A549 (cell line): ENCODE measurements at regions not wholly inside any gene's neighbourhood (a gene's known extent, or its start where the extent isn't known, plus 50 kb on each side); places are given as distances from the start of the nearest gene placed in this dataset.

Experiments used
- ATAC-seq, 2 experiments: fragments of 200-7000 bp in 1 of 2; fragments of >200 bp in 1 of 2; cut with Nextera tagmentation in 1 of 2; cut with Tn5 transposase in 1 of 2; 3 replicates each; pipeline versions ENCODE4 v1.8.0 to v1.9.1; 2018 to 2020; ENCODE audit warnings: mild to moderate bottlenecking in 1 of 2, moderate library complexity in 1 of 2
- CTCF ChIA-PET: fragments of 300-600 bp; sonication (Branson Sonifier 250); formaldehyde crosslinking; extraction: SDS; loops from one replicate; lab custom pipeline; 2021; ENCODE audit warnings: antibody characterized with exemption, inconsistent platforms; lab: Yijun Ruan, JAX
- POLR2A ChIA-PET: fragments of 350-600 bp; formaldehyde crosslinking; extraction: SDS; loops from one replicate; lab custom pipeline; 2021; ENCODE audit warnings: antibody characterized with exemption, inconsistent platforms; lab: Yijun Ruan, JAX
- DNase-seq, 2 experiments: peaks; one replicate each; pipeline versions ENCODE4 v3.0.0 to v3.0.0-alpha.2; 2011 to 2016; ENCODE audit warnings: low read depth in 1 of 2, low spot score in 1 of 2
- FAIRE-seq: peaks from 2 replicates; lab custom pipeline; 2011; peaks lifted over from hg19 to GRCh38; lab: Jason Lieb, UNC
- H3K27ac ChIP-seq, 2 experiments: fragments of >200 bp; sonication (Bioruptor Twin); formaldehyde crosslinking; 3 replicates each; pipeline ENCODE4 v1.5.1; 2016 to 2017
- H3K4me1 ChIP-seq: fragments of >200 bp; sonication (Bioruptor Twin); formaldehyde crosslinking; 3 replicates; pipeline ENCODE4 v1.6.1; 2016
- H3K4me2 ChIP-seq: fragments of >200 bp; sonication (Bioruptor Twin); formaldehyde crosslinking; 3 replicates; pipeline ENCODE4 v1.6.1; 2016
- H3K4me3 ChIP-seq: fragments of >200 bp; sonication (Bioruptor Twin); formaldehyde crosslinking; 3 replicates; pipeline ENCODE4 v1.5.1; 2016
- H3K9me3 ChIP-seq: fragments of >200 bp; sonication (Bioruptor Twin); formaldehyde crosslinking; 3 replicates; pipeline ENCODE4 v1.6.1; 2016
- ATOH8 ChIP-seq: fragments of 250-450 bp; sonication (Bioruptor Pico); IDR thresholded peaks from 2 replicates; pipeline ENCODE4 v1.5.0; 2020; ENCODE audit warnings: low read depth, mild to moderate bottlenecking, moderate library complexity
- CHD2 ChIP-seq: fragments of 150-350 bp; IDR thresholded peaks from 2 replicates; pipeline ENCODE4 v1.6.1; 2014; ENCODE audit warnings: low read length; ENCODE audit not compliant: partially characterized antibody
- EHMT2 ChIP-seq: fragments of 200-600 bp; sonication (generic); IDR thresholded peaks from 2 replicates; pipeline ENCODE4 v1.6.1; 2016; ENCODE audit warnings: antibody characterized with exemption, low read depth, mild to moderate bottlenecking, moderate library complexity
- EP300 ChIP-seq, 2 experiments: fragments of >200 bp; sonication (Bioruptor Twin); formaldehyde crosslinking; IDR thresholded peaks; 2 replicates in 1 of 2; 3 replicates in 1 of 2; pipeline ENCODE4 v1.6.1; 2016 to 2017
- GATA3 ChIP-seq: IDR thresholded peaks from 2 replicates; pipeline ENCODE4 v1.6.1; 2012; ENCODE audit warnings: borderline replicate concordance
- HOXB5 ChIP-seq: fragments of 250-450 bp; sonication (Bioruptor Pico); IDR thresholded peaks from 2 replicates; pipeline ENCODE4 v1.5.0; 2020; ENCODE audit warnings: mild to moderate bottlenecking, moderate library complexity
- KDM1A ChIP-seq: fragments of 200-600 bp; sonication (generic); IDR thresholded peaks from 2 replicates; pipeline ENCODE4 v1.6.1; 2016; ENCODE audit warnings: low read depth, mild to moderate bottlenecking
- MAX ChIP-seq: IDR thresholded peaks from 2 replicates; pipeline ENCODE4 v1.6.1; 2012
- MAZ ChIP-seq: fragments of 150-350 bp; IDR thresholded peaks from 2 replicates; pipeline ENCODE4 v1.6.1; 2014; ENCODE audit warnings: antibody characterized with exemption, low read depth, low read length, borderline replicate concordance
- NPAS2 ChIP-seq: fragments of 250-450 bp; sonication (Bioruptor Pico); IDR thresholded peaks from 2 replicates; pipeline ENCODE4 v1.8.0; 2022; ENCODE audit warnings: mild to moderate bottlenecking, moderate library complexity, borderline replicate concordance
- POLR2AphosphoS2 ChIP-seq: conservative IDR thresholded peaks from 2 replicates; pipeline ENCODE4 v1.6.1; 2012; ENCODE audit warnings: low read length, improper control_type of control experiment, inconsistent platforms
- RAD21 ChIP-seq, 2 experiments: fragments of >200 bp in 1 of 2; sonication (Bioruptor Twin) in 1 of 2; formaldehyde crosslinking in 1 of 2; IDR thresholded peaks in 1 of 2; conservative IDR thresholded peaks in 1 of 2; 2 replicates in 1 of 2; 3 replicates in 1 of 2; pipeline ENCODE4 v1.6.1; 2012 to 2018; ENCODE audit warnings: inconsistent platforms in 1 of 2
- RARB ChIP-seq: fragments of 250-450 bp; sonication (Bioruptor Pico); IDR thresholded peaks from 2 replicates; pipeline ENCODE4 v1.8.0; 2021; ENCODE audit warnings: mild to moderate bottlenecking, moderate library complexity
- REST ChIP-seq: fragments of 200-600 bp; sonication (generic); IDR thresholded peaks from 2 replicates; pipeline ENCODE4 v1.6.1; 2016; ENCODE audit warnings: antibody characterized with exemption, mild to moderate bottlenecking, moderate library complexity
- TFCP2L1 ChIP-seq: fragments of 250-450 bp; sonication (Bioruptor Pico); IDR thresholded peaks from 2 replicates; pipeline ENCODE4 v1.5.0; 2021; ENCODE audit warnings: mild to moderate bottlenecking
- WGBS: methylation state at CpG from one replicate; pipeline ENCODE4 v1.1.6; 2017; ENCODE audit errors: missing lambda C conversion rate; 5-methylcytosine and 5-hydroxymethylcytosine counted together
- TF ChIP-seq, protein P1 (sequence below): fragments of >200 bp; sonication (Bioruptor Twin); formaldehyde crosslinking; IDR thresholded peaks from 3 replicates; pipeline ENCODE4 v1.6.1; 2016
- TF ChIP-seq, protein P2 (sequence below): fragments of >200 bp; sonication (Bioruptor Twin); formaldehyde crosslinking; IDR thresholded peaks from 3 replicates; pipeline ENCODE4 v1.5.1; 2016
- TF ChIP-seq, protein P3 (sequence below): fragments of 150-350 bp; IDR thresholded peaks from 2 replicates; pipeline ENCODE4 v1.6.1; 2014; ENCODE audit warnings: low read depth, mild to moderate bottlenecking, low read length

GRCh38 chr3:38960042-38960622 lies 91.6 kb downstream of the SCN11A start:
- H3K9me3 ChIP-seq = no peaks in the 10 kb centered on the region
- FAIRE-seq (no peak), ATAC-seq (no peak), DNase-seq (no peak)
- CTCF ChIA-PET = interaction anchor here (0.6 to 1.5 kb wide), 8 partner anchors 10 to 160 kb away, joined by 3 to 8 read pairs (median 3); no protein-coding TSS in a partner anchor
- H3K4me3 ChIP-seq = no peak overlapping the region
- no peaks in the 10 kb centered on the region for H3K4me1 ChIP-seq
- no peak overlapping the region for H3K4me2 ChIP-seq
- WGBS = 58% methylated on average over 8 of the region's 8 CpGs
- POLR2A ChIA-PET = no interaction called here
- TF ChIP-seq EHMT2 (no peak), ATOH8 (CRISPR knock-in tag) (no peak), RAD21 (conservative IDR thresholded peaks at IDR 0.05 in 1 of 2, IDR thresholded peaks at IDR 0.05 in 1 of 2) (no peak), HOXB5 (CRISPR knock-in tag) (no peak)
- TF ChIP-seq, protein P1, sequence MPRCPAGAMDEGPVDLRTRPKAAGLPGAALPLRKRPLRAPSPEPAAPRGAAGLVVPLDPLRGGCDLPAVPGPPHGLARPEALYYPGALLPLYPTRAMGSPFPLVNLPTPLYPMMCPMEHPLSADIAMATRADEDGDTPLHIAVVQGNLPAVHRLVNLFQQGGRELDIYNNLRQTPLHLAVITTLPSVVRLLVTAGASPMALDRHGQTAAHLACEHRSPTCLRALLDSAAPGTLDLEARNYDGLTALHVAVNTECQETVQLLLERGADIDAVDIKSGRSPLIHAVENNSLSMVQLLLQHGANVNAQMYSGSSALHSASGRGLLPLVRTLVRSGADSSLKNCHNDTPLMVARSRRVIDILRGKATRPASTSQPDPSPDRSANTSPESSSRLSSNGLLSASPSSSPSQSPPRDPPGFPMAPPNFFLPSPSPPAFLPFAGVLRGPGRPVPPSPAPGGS = no peak
- H3K27ac ChIP-seq = no peak overlapping the region

GRCh38 chr3:38958026-38958720 lies 93.6 kb downstream of the SCN11A start:
- H3K4me3 ChIP-seq = no peak overlapping the region
- CTCF ChIA-PET = interaction anchor here (1.2 kb wide), 1 partner anchor 72 kb away, joined by 6 read pairs; no protein-coding TSS in a partner anchor
- DNase-seq (no peak), ATAC-seq (no peak), FAIRE-seq (no peak)
- no peaks in the 10 kb centered on the region for H3K9me3 ChIP-seq
- no peak overlapping the region for H3K4me2 ChIP-seq
- WGBS = 28% methylated on average over 5 of the region's 5 CpGs
- no peak for TF ChIP-seq TFCP2L1
- no peak for TF ChIP-seq GATA3
- no peak for TF ChIP-seq NPAS2 (CRISPR knock-in tag)
- no peak for TF ChIP-seq HOXB5 (CRISPR knock-in tag)
- no peak for TF ChIP-seq EP300 (IDR thresholded peaks at IDR 0.05)
- TF ChIP-seq, protein P1 = no peak
- TF ChIP-seq, protein P2, sequence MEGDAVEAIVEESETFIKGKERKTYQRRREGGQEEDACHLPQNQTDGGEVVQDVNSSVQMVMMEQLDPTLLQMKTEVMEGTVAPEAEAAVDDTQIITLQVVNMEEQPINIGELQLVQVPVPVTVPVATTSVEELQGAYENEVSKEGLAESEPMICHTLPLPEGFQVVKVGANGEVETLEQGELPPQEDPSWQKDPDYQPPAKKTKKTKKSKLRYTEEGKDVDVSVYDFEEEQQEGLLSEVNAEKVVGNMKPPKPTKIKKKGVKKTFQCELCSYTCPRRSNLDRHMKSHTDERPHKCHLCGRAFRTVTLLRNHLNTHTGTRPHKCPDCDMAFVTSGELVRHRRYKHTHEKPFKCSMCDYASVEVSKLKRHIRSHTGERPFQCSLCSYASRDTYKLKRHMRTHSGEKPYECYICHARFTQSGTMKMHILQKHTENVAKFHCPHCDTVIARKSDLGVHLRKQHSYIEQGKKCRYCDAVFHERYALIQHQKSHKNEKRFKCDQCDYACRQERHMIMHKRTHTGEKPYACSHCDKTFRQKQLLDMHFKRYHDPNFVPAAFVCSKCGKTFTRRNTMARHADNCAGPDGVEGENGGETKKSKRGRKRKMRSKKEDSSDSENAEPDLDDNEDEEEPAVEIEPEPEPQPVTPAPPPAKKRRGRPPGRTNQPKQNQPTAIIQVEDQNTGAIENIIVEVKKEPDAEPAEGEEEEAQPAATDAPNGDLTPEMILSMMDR = no peak
- TF ChIP-seq, protein P3, sequence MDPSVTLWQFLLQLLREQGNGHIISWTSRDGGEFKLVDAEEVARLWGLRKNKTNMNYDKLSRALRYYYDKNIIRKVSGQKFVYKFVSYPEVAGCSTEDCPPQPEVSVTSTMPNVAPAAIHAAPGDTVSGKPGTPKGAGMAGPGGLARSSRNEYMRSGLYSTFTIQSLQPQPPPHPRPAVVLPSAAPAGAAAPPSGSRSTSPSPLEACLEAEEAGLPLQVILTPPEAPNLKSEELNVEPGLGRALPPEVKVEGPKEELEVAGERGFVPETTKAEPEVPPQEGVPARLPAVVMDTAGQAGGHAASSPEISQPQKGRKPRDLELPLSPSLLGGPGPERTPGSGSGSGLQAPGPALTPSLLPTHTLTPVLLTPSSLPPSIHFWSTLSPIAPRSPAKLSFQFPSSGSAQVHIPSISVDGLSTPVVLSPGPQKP = no peak
- TF ChIP-seq MAX = no peak
- TF ChIP-seq REST = no peak
- TF ChIP-seq POLR2AphosphoS2 = no peak
- no peak for TF ChIP-seq KDM1A
- no peak for TF ChIP-seq RARB (CRISPR knock-in tag)
- no peak for TF ChIP-seq CHD2
- TF ChIP-seq MAZ = no peak
- no peak overlapping the region for H3K27ac ChIP-seq
- POLR2A ChIA-PET = no interaction called here
- no peaks in the 10 kb centered on the region for H3K4me1 ChIP-seq
